Mesenchymal stem cell (in vitro differentiated cells and primary cell): ENCODE measurements at regions not wholly inside any gene's neighbourhood (a gene's known extent, or its start where the extent isn't known, plus 50 kb on each side); places are given as distances from the start of the nearest gene placed in this dataset.

Experiments used
- DNase-seq: peaks from one replicate; pipeline ENCODE4 v3.0.0-alpha.2; 2013
- H2AFZ ChIP-seq: one replicate; pipeline ENCODE4 v1.6.1; 2013; ENCODE audit warnings: low read depth, mild to moderate bottlenecking, control low read depth, inconsistent platforms, low read length, moderate library complexity
- H2AK5ac ChIP-seq: 2 replicates; pipeline ENCODE4 v1.6.1; 2013; ENCODE audit warnings: low read length, moderate library complexity, mild to moderate bottlenecking, inconsistent platforms; ENCODE audit not compliant: severe bottlenecking
- H2BK120ac ChIP-seq: one replicate; pipeline ENCODE4 v1.6.1; 2013; ENCODE audit warnings: low read depth, mild to moderate bottlenecking, inconsistent platforms, low read length, moderate library complexity
- H2BK12ac ChIP-seq, 2 experiments: one replicate each; pipeline ENCODE4 v1.6.1; 2013; ENCODE audit warnings: inconsistent platforms in 2 of 2, low read length in 2 of 2, mild to moderate bottlenecking in 2 of 2, moderate library complexity in 2 of 2, control low read depth in 1 of 2
- H2BK15ac ChIP-seq: one replicate; pipeline ENCODE4 v1.6.1; 2013; ENCODE audit warnings: mild to moderate bottlenecking, low read depth, inconsistent platforms; ENCODE audit not compliant: poor library complexity, severe bottlenecking
- H2BK5ac ChIP-seq: 2 replicates; pipeline ENCODE4 v1.6.1; 2013; ENCODE audit warnings: low read depth, mild to moderate bottlenecking, low read length, control low read depth, inconsistent platforms; ENCODE audit not compliant: poor library complexity, severe bottlenecking
- H3K14ac ChIP-seq, 2 experiments: one replicate each; pipeline ENCODE4 v1.6.1; 2013; ENCODE audit warnings: inconsistent platforms in 2 of 2, low read length in 2 of 2, control low read depth in 1 of 2, mild to moderate bottlenecking in 1 of 2, moderate library complexity in 1 of 2
- H3K18ac ChIP-seq, 2 experiments: one replicate each; pipeline ENCODE4 v1.6.1; 2013; ENCODE audit warnings: inconsistent platforms in 2 of 2, low read length in 2 of 2, control low read depth in 1 of 2, low read depth in 1 of 2, mild to moderate bottlenecking in 1 of 2
- H3K23ac ChIP-seq, 2 experiments: one replicate each; pipeline ENCODE4 v1.6.1; 2013; ENCODE audit warnings: inconsistent platforms in 2 of 2, low read length in 2 of 2, mild to moderate bottlenecking in 2 of 2, moderate library complexity in 2 of 2, control low read depth in 1 of 2
- H3K27ac ChIP-seq: 2 replicates; pipeline ENCODE4 v1.5.1; 2013; ENCODE audit warnings: mild to moderate bottlenecking, moderate library complexity, low read length, control low read depth, inconsistent platforms; ENCODE audit not compliant: poor library complexity, severe bottlenecking
- H3K27me3 ChIP-seq, 2 experiments: 2 replicates each; pipeline versions ENCODE4 v1.6.1 to v1.7.0; 2013; ENCODE audit warnings: low read length in 2 of 2, mild to moderate bottlenecking in 2 of 2, moderate library complexity in 2 of 2, control low read depth in 1 of 2, inconsistent platforms in 1 of 2; ENCODE audit not compliant: control insufficient read depth in 1 of 2, insufficient read depth in 1 of 2
- H3K36me3 ChIP-seq, 2 experiments: 2 replicates each; pipeline versions ENCODE4 v1.6.1 to v1.7.0; 2013; ENCODE audit warnings: low read length in 2 of 2, control low read depth in 1 of 2, inconsistent platforms in 1 of 2, low read depth in 1 of 2, mild to moderate bottlenecking in 1 of 2; ENCODE audit not compliant: insufficient read depth in 2 of 2, control insufficient read depth in 1 of 2
- H3K4ac ChIP-seq, 2 experiments: one replicate each; pipeline ENCODE4 v1.6.1; 2013; ENCODE audit warnings: inconsistent platforms in 2 of 2, low read length in 2 of 2, mild to moderate bottlenecking in 2 of 2, moderate library complexity in 2 of 2, control low read depth in 1 of 2, low read depth in 1 of 2
- H3K4me1 ChIP-seq: 2 replicates; pipeline ENCODE4 v1.6.1; 2013; ENCODE audit warnings: low read depth, low read length, control low read depth; ENCODE audit not compliant: control insufficient read depth, insufficient read depth
- H3K4me2 ChIP-seq: 2 replicates; pipeline ENCODE4 v1.6.1; 2013; ENCODE audit warnings: low read length, mild to moderate bottlenecking, inconsistent platforms; ENCODE audit not compliant: poor library complexity, severe bottlenecking
- H3K4me3 ChIP-seq, 2 experiments: 2 replicates each; pipeline versions ENCODE4 v1.5.1 to v1.7.0; 2013; ENCODE audit warnings: low read length in 2 of 2, mild to moderate bottlenecking in 2 of 2, control low read depth in 1 of 2, low read depth in 1 of 2; ENCODE audit not compliant: insufficient read depth in 1 of 2
- H3K79me1 ChIP-seq: replicated peaks from 2 replicates; pipeline ENCODE4 v1.6.1; 2013; ENCODE audit warnings: mild to moderate bottlenecking, control low read depth, low read length, inconsistent platforms; ENCODE audit not compliant: poor library complexity, severe bottlenecking
- H3K9ac ChIP-seq: 2 replicates; pipeline ENCODE4 v1.7.0; 2013; ENCODE audit warnings: mild to moderate bottlenecking, low read length, moderate library complexity
- H3K9me3 ChIP-seq: 2 replicates; pipeline ENCODE4 v1.7.0; 2013; ENCODE audit warnings: mild to moderate bottlenecking, low read length; ENCODE audit not compliant: control insufficient read depth
- H4K8ac ChIP-seq: one replicate; pipeline ENCODE4 v1.6.1; 2013; ENCODE audit warnings: inconsistent platforms, mild to moderate bottlenecking, low read length, moderate library complexity
- H4K91ac ChIP-seq: one replicate; pipeline ENCODE4 v1.6.1; 2013; ENCODE audit warnings: mild to moderate bottlenecking, low read length, inconsistent platforms
- WGBS: methylation state at CpG from one replicate; pipeline ENCODE4 v1.1.7; 2013; ENCODE audit warnings: mixed read lengths; 5-methylcytosine and 5-hydroxymethylcytosine counted together

DNA sequence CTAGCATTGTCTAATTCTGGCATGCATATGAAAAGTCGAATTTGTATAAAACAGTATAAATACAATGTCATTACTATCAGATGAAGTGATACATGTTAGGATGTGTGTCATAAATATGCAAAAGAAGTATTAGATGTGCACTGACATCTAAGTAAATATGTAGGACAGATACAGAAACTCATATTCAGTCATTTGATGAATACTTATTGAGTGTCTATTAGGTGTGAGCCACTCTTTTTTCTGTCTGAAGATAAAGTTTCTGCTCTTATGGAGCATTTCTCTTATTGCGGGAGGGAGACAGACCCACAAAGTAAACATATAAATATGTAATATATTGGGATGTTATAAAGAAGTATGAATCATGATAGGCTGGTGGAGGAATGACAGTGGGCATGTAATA, 426.6 kb upstream of the B3GALT2 start:
- H2BK12ac ChIP-seq = no peak overlapping the region
- no peak overlapping the region for H4K8ac ChIP-seq
- H2BK15ac ChIP-seq = no peak overlapping the region
- no peaks in the 10 kb centered on the region for H3K4me1 ChIP-seq
- no peaks in the 10 kb centered on the region for H3K27me3 ChIP-seq
- H3K4ac ChIP-seq = no peak overlapping the region
- WGBS = no CpG with 5 or more reads among the region's 2 CpGs
- H2BK120ac ChIP-seq = no peak overlapping the region
- no peak overlapping the region for H3K4me2 ChIP-seq
- DNase-seq = no peak
- no peak overlapping the region for H2BK5ac ChIP-seq
- no peak overlapping the region for H2AK5ac ChIP-seq
- H4K91ac ChIP-seq = no peak overlapping the region
- H3K9me3 ChIP-seq = no peaks in the 10 kb centered on the region
- no peaks in the 10 kb centered on the region for H3K79me1 ChIP-seq
- no peaks in the 10 kb centered on the region for H3K36me3 ChIP-seq
- H3K9ac ChIP-seq = no peak overlapping the region
- H3K23ac ChIP-seq = no peak overlapping the region
- H3K4me3 ChIP-seq = no peak overlapping the region
- H3K27ac ChIP-seq = no peak overlapping the region
- H3K14ac ChIP-seq = no peak overlapping the region
- H3K18ac ChIP-seq = no peak overlapping the region
- H2AFZ ChIP-seq = no peak overlapping the region

DNA sequence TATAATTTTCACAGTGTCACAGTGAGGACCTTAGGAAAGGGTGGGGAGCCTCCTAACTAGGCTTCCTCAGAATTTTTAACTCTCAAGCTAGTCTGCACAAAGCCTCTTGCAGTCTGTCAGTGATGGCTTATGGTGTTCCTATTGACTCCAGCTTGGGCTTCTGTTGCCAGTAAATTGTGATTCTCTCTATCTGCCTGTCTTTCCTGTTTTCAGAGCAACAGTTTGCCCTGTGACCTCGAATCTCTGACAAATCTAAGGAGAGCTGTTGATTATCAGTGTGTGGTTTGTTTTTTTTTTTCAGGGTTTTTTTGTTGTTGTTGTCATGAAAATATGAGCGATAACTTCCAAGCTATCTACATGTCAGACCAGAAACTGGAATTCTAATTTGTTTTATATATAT, 423.2 kb upstream of the B3GALT2 start:
- Histone ChIP-seq H2AFZ (no peak overlapping the region), H3K4me2 (no peak overlapping the region), H3K9ac (no peak overlapping the region), H2BK12ac (no peak overlapping the region), H2BK120ac (no peak overlapping the region), H3K79me1 (no peaks in the 10 kb centered on the region), H3K27me3 (no peaks in the 10 kb centered on the region), H3K23ac (no peak overlapping the region), H2BK5ac (no peak overlapping the region), H3K36me3 (no peaks in the 10 kb centered on the region), H4K91ac (no peak overlapping the region), H3K18ac (no peak overlapping the region), H3K27ac (no peak overlapping the region), H2AK5ac (no peak overlapping the region), H4K8ac (no peak overlapping the region), H2BK15ac (no peak overlapping the region), H3K4ac (no peak overlapping the region), H3K4me3 (no peak overlapping the region), H3K14ac (no peak overlapping the region), H3K4me1 (no peaks in the 10 kb centered on the region), H3K9me3 (no peaks in the 10 kb centered on the region)
- DNase-seq = no peak
- 50% methylated on average over 1 of the region's 2 CpGs for WGBS

DNA sequence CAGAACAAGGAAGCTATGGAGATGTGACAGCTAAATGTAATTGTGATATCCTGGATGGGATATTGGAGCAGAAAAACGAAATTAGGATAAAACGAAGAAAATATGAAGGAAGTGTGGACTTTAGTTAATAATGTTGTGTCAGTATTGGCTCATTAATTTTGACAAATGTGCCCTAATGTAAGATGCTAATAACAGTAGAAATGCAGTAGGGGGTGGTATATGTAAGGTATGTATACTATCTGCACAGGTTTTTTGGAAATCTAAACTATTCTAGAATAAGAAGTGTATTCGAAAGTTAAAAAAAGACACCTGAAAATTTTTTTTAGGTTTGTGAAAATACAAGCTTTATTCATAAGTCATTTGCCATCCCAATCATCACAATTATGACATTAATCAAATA, 421.4 kb upstream of the B3GALT2 start:
- Histone ChIP-seq H3K4me3 (no peak overlapping the region), H2BK15ac (no peak overlapping the region), H3K4me2 (no peak overlapping the region), H4K91ac (no peak overlapping the region), H2BK12ac (no peak overlapping the region), H4K8ac (no peak overlapping the region), H3K79me1 (no peaks in the 10 kb centered on the region), H3K36me3 (no peaks in the 10 kb centered on the region), H3K4me1 (no peaks in the 10 kb centered on the region), H2AK5ac (no peak overlapping the region), H3K27ac (no peak overlapping the region), H2AFZ (no peak overlapping the region), H3K9ac (no peak overlapping the region), H3K4ac (no peak overlapping the region), H2BK5ac (no peak overlapping the region), H2BK120ac (no peak overlapping the region), H3K18ac (no peak overlapping the region), H3K9me3 (no peaks in the 10 kb centered on the region), H3K23ac (no peak overlapping the region), H3K27me3 (no peaks in the 10 kb centered on the region), H3K14ac (no peak overlapping the region)
- WGBS = 92% methylated on average over 2 of the region's 3 CpGs
- DNase-seq = no peak

DNA sequence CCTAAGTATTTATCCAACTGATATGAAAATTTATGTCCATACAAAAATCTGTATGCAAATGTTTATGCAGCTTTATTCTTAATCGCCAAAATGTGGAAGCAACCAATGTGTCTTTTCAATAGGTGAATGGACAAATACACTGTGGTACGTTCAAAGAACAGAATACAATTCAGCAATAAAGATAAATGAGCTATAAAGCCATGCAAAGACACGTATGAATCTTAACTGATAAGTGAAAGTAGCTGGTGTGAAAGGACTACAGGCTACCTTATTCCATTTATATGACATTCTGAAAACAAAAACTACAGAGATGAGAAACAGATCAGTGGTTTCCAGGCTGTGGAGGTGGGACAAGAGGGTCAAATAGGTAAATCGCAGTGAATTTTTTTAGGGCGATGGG, 419.6 kb upstream of the B3GALT2 start:
- no peaks in the 10 kb centered on the region for H3K4me1 ChIP-seq
- H2BK120ac ChIP-seq = no peak overlapping the region
- no peaks in the 10 kb centered on the region for H3K79me1 ChIP-seq

More for the DNA sequence above, 419.6 kb upstream of the B3GALT2 start:
- Histone ChIP-seq H3K27ac (no peak overlapping the region), H3K4ac (no peak overlapping the region), H2BK15ac (no peak overlapping the region), H4K91ac (no peak overlapping the region), H3K27me3 (no peaks in the 10 kb centered on the region), H2BK5ac (no peak overlapping the region), H3K23ac (no peak overlapping the region), H3K9me3 (no peaks in the 10 kb centered on the region), H3K36me3 (no peaks in the 10 kb centered on the region), H3K14ac (no peak overlapping the region), H3K4me3 (no peak overlapping the region), H3K4me2 (no peak overlapping the region), H3K18ac (no peak overlapping the region), H2AFZ (no peak overlapping the region), H2AK5ac (no peak overlapping the region), H3K9ac (no peak overlapping the region), H4K8ac (no peak overlapping the region), H2BK12ac (no peak overlapping the region)
- DNase-seq = no peak
- 100% methylated on average over 3 of the region's 5 CpGs for WGBS
